GM19025 (cell line): ENCODE measurements at regions not wholly inside any gene's neighbourhood (a gene's known extent, or its start where the extent isn't known, plus 50 kb on each side); places are given as distances from the start of the nearest gene placed in this dataset.
"Not testable (repeated sequence)": the region's sequence is repeated elsewhere in the genome, so short reads cannot be mapped to it uniquely, and the experiment has no call there.

Experiments used
- ATAC-seq: cut with Tn5 transposase; IDR thresholded peaks from one replicate; pipeline ENCODE4 v1.9.1; 2021; ENCODE audit warnings: mild to moderate bottlenecking, low read depth, moderate library complexity; ENCODE audit not compliant: unreplicated experiment

DNA sequence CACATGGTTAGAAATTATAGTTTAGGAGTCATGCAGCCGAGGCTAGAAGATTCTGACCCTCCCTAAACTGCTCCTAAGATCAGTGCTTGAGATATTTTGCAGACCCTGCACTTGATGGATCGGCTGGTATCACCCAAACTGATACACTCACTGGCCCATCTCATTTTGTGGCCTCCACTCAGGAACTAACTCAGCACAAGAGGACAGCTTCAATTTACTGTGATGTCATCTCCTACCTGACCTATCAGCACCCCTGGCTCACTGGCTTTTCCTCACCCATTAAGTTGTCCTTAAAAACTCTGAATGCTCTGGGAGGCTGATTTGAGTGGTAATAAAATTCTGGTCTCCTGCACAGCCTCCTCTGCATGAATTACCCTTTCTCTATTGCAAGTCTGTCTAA lies 450.9 kb downstream of the PCDH10 start:
- ATAC-seq = no peak

DNA sequence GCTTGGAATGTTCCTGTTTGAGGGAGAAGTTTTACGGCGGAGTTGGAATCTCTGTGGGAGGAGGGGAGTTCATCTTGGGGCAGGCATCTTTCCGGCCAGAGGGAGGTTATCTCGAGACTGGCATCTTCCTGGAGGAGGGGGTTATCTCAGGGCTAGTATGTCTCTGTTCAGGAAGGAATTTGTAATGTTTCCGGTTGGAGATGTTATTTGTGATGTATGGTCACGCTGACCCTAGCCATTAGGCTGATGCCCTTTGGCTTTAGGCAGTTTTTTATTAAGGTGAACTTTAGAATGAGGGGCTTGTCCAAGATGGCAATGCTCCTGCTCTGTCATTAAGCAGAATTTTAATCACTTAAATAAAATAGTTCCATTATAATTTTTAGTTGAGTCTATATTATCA lies 449.7 kb downstream of the PCDH10 start:
- ATAC-seq = no peak

DNA sequence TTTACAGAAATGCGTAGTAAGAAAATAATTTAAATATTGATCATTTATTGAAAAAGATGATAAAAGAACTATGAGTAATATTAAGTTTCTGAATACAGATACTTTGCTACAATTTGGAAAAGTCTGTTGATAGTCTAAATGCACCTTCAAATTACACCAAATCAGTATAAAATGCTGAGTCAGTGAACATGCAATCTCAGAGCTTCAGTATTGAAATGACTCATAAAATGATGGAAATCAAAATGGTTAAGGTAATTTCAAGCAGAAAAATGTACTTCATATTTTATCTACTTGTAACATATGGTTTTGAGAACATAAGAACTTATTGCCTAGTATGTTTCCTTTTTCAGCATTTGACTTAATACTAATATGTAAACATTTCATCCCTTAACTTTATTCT lies 448.2 kb downstream of the PCDH10 start:
- no peak for ATAC-seq

DNA sequence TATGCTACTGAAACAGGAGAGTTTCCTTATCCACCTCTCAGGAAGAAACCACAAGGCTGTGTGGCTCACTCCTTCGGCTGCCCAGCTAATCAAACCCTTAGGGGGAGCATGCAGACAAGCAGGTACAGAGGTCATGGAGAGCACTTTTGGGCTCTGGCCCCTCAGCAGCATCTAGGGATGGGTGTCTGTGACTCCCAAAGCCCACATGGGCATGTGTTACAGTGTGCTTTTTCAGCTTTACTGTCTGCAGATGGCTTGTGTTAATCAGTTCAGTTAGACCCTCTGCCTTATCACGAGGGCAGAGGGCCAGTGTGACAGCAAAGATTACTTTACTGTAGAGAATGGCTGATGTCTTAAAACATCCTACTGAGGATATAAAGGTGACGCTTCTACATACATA lies 447.4 kb downstream of the PCDH10 start:
- no peak for ATAC-seq

DNA sequence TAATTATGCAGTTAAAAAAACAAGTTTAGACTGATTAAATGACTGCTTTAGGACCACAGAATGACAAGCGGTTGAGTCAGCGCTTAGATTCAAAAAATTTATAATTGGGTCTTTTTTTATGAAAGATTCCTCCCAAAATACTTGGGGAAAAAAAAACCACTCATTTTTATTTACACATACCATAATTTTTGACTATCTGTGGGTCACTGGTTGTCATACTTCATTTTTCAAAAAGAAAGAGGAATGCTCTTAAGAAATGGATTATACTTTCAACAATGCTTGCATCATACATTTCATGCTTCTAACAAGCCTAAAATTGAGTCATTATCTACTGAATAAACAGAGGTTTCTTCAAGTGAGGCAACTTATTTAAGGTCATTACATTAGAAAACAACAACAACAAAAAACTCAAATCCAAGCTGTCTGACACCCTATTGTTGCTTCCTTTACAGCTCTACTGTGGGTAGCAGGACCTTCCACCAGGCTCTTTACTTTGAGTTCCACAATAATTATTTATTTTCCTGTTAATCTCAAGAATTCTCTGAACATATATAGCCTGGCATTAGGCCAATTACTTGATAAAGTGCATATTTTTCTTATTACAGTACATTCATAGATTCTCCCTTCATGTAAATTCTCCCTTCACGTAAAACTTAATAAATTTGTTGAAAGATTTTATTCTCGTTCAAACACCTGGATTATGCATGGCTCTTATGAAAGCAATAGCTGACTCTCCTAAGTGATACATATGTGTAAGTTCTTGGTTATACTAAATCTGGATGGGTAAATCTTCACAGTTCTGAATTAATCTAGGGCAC lies 445.5 kb downstream of the PCDH10 start:
- ATAC-seq = no peak

DNA sequence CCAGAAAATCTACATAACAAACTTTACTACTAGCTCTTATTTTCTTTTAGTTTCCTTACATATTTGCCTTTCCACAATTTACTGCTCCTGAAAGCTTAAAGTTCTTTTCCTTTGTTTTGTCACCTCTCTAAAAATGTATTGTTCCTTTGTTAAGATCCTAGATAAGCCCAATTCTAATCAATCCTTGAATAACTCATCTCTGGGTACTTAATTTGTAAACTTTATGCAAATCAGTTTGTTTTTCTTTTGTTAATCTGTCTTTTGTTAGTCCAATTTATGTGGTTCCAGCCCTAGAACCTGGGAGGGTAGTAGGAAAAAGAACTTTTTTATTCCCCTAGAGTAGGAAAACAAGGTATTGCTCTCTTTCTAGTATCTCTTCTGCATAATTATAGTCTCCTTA lies 444.7 kb downstream of the PCDH10 start:
- ATAC-seq = no peak

DNA sequence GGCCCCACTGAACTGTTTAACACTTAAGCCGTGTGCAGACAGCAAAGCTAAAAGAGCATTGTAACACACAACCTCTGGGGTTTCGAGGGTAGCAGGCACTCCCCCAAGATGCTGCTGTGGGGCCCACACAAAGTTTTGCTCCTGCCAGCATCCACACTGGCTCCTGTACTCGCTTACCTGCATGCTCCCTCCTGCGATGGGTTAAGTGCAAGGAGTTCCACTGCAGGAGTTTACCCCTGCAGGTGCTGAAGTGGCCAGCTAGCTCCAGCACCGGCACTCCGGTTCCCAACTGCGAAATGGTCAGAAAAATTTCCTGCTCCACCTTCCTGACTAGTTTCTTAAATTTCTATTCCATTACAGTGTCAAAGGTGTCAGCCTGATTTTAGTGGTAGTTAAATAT lies 443.5 kb downstream of the PCDH10 start:
- no peak for ATAC-seq

DNA sequence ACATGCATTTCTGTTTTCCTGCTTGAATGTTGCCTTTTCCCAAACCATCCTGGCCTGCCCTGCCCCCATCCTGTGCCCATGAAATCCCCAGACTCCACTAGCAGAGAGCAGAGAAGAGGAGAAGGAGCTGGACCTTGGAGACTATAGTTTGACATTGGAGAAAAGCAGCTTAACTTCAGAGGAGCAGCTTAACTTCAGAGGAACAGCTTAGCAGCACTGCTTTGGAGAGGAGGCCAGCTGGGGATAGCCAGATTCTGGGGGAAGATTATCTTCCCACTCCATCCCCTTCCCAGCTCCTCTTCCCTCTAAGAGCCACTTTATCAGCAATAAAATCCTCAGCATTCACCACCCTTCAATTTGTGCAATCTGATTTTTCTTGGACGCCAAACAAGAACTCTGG lies 443.0 kb downstream of the PCDH10 start:
- ATAC-seq = no peak

DNA sequence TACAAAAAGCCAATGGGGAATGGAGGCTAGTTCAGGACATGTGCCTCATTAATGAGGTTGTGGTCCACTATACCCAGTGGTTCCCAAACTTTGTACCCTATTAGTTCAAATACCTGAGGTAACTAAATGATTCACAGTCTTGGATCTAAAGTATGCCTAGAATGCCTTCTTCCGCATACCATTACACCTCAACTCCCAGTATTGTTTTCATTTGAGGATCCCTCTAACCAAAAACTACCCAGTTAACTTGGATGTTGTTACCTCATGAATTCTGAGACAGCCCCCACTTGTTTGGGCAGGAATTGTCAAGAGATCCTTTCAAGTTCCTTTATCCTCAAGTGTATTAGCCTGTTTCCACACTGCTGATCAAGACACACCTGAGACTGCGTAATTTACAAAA lies 439.2 kb downstream of the PCDH10 start:
- no peak for ATAC-seq

DNA sequence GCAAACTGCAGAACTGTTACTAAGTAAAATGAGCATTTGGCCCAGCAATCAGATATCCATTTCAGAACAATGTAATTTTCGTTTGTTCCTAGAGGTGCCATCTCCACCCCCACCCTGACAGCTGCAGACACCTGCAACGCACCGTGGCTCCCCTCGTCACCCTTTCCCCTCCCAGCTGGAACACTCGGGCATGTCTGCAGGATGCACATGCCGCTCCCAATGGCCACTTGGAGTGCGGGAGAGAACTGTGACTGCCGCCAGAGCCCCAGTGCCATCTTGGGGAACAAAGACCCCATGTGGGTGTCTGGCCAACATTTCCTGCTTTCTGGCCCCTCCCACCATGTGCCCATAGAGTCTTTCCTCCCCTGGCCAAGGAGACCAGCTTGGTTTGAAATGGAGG lies 436.2 kb downstream of the PCDH10 start:
- ATAC-seq = no peak

DNA sequence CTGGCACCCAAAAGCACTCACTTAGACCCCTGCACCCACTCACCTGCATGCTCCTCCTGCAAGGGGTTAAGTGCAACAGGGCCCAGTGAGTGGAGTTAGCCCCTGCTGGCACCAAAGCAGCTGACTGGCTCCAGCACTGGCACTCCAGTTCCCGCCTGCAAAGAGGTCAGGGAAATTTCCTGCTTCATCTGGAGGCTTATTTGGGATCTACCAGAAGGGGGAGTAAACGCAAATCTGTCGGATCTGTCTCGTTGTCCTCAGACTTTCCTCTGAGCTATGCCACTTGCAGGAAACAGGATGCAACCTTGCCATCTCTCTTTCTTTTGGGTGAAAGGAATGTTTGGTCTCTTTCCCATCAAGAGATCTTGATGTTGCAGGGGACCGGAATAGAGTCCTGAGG lies 435.6 kb downstream of the PCDH10 start:
- no peak for ATAC-seq

DNA sequence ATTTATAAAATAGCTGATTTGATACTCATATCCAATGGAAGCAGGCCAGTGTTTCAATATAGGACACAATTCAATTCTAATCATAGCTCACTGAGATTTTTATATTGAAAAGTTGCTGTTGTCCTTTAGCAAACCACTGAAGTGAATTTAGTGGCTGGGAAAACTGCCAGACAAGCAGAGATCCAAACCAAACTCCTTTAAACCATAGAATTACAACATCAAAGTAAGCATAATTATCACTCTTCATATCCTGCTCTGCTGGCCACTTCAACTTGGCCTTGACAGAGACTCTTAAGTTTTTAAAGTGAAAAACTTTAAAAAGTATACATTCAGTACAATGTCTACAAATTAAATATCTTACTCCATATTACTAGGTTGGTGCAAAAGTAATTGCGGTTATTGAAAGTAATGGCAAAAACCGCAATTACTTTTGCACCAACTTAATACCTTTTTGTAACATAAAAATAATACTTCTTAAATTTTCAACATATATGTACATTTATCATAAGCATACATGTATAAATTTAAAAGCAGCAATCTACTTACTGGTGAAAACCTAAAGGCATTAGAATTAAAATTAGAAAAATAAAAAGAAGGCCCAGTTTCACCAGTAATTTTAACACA lies 433.0 kb downstream of the PCDH10 start:
- no peak for ATAC-seq

DNA sequence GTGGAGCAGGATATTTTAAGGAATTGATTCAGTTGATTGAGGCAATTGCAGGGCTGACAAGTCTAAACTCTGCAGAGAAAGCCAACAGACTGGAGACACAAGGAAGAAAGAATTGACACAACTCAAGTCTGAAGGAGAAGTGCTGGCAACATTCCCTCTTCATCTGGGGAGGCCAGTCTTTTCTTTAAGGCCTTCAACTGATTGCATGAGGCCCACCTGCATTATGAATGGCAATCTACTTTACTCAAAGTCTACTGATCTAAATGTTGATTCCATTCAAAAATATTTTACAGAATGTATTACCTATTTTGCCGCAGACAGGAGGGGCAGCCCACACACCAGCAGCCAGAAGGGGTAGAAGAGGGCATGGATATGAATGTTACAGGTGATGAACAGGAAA lies 425.2 kb downstream of the PCDH10 start:
- ATAC-seq = no peak

DNA sequence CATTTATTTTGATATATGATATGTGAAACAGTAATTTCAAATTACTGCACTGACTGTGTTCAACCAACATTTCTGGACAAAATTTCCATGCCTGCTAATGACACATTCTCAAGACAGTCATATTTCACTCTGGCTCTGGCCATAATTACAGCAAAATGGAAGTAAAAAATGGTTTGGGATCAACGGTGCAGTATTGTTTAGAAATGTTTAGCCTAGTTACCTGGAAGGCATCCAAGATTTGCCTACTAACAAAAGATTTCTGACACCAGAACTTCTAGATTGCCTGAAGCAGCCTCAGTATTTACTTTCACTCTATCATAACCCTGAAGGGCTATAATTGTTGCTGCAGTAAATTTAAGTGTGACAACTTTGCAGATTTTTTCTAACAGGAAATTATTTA lies 416.3 kb downstream of the PCDH10 start:
- no peak for ATAC-seq

DNA sequence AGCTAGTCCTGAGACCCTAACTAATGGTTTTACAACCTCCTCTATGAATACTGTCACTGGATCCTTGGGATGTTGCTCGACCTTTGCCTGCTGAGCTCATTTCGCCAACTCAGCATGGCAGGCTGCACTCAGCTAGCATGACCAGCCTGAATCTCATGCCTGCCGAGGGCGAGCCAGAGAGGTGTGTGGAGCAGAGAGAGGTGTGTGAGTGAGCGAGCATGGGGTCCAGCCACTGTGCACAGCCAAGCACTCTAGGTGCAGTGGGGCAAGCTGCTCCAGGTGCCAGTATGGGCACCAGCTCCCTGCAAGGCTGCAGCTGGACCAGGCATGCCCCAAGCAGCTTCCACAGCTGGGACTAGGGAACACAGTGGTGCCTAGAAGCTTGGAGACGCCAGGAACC lies 410.9 kb downstream of the PCDH10 start:
- ATAC-seq = no peak

DNA sequence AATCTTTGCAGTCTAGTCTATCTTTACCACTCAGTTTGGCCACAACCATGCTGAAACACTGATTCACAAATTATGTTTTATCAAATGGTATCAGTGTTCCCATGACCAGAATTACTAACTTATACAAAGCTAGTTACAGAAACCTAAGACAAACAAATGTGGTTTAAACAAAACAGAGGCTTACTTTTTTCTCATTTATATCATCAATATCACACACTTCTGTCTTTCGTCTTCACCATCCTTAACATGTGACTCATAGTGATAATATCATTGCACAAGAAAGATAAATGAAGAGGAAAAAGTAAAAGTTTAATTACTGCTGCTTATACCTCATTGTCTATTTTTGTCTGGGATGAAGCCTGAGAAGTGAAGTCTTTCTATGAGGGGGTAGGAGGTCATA lies 406.6 kb downstream of the PCDH10 start:
- no peak for ATAC-seq

DNA sequence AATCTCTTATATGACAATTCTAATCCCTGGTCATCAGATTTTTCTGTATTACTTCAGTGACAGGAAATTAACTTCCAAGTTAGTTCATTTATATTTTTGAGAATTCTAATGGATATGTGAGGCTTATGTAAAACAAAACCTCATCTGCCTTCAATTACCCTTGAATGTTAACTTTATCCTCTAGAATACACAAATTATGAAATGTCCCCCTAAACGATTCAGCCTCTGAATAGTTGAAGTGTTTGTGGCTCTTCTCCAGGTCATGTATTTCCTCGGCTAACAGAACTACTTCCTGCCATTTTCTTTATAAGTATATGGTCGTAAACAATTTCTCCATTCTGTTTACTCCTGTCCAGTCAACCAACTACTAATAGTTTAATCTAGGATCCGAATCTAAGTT lies 401.3 kb downstream of the PCDH10 start:
- no peak for ATAC-seq

DNA sequence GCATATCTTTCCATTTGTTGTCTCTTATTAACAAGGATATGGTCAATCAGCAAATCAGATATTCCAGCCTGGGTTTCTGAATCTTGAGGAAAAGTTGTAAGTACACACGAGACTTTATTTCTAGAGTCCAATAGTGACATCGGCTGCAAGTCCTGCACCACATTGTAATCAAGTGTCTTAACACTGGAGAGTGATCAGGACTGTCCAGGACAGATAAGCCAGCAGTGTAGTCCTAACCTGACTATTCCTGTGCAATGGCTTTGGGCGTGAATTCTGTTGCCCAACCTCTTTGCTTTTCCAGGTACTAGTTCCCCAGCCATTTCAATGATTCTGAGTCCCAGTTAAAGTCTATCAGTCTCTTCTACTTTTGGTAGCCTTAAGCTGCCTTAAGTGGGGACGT lies 395.0 kb downstream of the PCDH10 start:
- ATAC-seq = no peak

DNA sequence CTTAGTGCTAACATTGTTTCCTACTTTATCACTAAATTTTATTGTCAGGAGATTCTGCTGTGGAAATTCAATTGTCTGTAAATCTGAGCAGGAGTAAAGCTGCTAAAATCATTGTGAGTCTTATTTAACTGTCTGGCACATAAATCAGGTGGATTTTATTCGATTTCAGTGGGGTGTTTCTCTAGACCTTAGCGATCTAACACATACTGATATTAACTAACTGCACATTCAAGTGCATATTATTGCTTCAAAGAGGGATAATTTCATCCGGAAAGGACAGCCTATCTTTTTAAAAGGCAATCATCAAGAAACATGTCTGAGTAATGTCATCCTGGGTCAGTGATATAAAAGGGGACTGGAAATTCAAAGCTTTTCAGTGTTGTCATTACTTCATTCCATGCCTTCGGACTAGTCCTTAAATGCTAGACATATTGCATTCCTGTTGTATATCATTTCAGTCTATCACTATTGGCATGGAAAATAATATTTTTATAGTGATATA lies 388.7 kb downstream of the PCDH10 start:
- ATAC-seq = no peak

DNA sequence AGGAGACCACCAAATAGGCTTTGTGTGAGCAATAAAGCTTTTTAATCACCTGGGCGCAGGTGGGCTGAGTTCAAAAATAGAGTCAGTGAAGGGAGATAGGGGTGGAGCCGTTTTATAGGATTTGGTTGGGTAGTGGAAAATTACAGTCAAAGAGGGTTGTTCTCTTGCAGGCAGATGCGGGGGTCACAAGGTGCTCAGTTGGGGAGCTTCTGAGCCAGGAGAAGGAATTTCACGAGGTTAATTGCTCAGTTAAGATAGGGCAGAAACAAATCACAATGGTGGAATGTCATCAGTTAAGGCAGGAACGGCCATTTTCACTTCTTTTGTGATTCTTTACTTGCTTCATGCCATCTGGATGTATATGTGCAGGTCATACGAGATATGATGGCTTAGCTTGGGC lies 385.1 kb downstream of the PCDH10 start:
- not testable (repeated sequence) for ATAC-seq

DNA sequence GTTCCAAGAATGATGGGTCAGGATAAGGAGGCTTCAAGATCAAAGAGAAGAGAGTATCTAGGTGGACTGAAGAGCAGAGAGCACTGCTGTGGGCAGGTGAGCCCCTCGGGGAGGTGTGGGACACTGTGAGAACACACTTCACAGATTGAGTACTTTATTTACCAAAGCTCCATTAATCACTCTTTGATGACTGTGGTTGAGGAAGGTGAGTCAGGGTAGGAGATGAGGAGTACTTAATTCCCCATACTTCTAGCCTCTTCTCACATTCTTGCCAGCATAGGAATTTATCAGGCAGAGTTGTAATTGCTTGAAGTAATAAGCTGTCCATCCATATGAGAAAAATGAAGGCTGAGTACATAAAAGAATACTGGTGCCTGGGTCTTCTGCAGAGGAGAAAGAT lies 375.3 kb downstream of the PCDH10 start:
- ATAC-seq = no peak

DNA sequence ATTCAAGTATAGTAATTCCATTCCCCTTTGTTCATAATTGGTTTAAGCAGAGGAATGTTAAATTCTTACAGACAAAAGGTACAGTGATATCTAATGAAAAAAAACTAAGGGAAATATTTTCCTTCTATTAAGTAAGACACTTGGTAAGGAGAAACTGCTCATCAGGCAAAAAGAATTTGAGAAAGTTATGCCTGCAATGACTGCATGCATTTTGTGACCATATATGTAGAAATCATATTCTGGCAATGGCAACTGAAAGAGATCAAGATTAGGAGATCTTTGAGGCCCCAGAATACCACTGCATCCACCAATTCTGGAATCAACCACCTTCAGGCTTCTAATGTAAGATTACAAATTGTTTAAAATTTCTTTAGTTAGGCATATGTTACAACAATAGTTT lies 364.8 kb downstream of the PCDH10 start:
- ATAC-seq = no peak
